Adipocyte (in vitro differentiated cells): ENCODE measurements at regions not wholly inside any gene's neighbourhood (a gene's known extent, or its start where the extent isn't known, plus 50 kb on each side); places are given as distances from the start of the nearest gene placed in this dataset.

Source experiments
- DNase-seq: peaks from one replicate; pipeline ENCODE4 v3.0.0-alpha.2; 2015; ENCODE audit warnings: low read depth
- H3K27me3 ChIP-seq: replicated peaks from 2 replicates; pipeline ENCODE4 v1.7.0; 2013; ENCODE audit warnings: mild to moderate bottlenecking, low read length, moderate library complexity; ENCODE audit not compliant: control insufficient read depth, insufficient read depth
- H3K36me3 ChIP-seq: 2 replicates; pipeline ENCODE4 v1.7.0; 2013; ENCODE audit warnings: low read length, mild to moderate bottlenecking, moderate library complexity; ENCODE audit not compliant: control insufficient read depth, insufficient read depth, severe bottlenecking
- H3K4me1 ChIP-seq: 2 replicates; pipeline ENCODE4 v1.7.0; 2013; ENCODE audit warnings: mild to moderate bottlenecking, low read length, moderate library complexity; ENCODE audit not compliant: control insufficient read depth, insufficient read depth
- H3K4me3 ChIP-seq: 2 replicates; pipeline ENCODE4 v1.7.0; 2013; ENCODE audit warnings: mild to moderate bottlenecking, low read length, moderate library complexity
- H3K9ac ChIP-seq: 2 replicates; pipeline ENCODE4 v1.7.0; 2013; ENCODE audit warnings: mild to moderate bottlenecking, low read length, moderate library complexity
- H3K9me3 ChIP-seq: 2 replicates; pipeline ENCODE4 v1.7.0; 2013; ENCODE audit warnings: mild to moderate bottlenecking, low read length, moderate library complexity; ENCODE audit not compliant: control insufficient read depth

GRCh38 chr4:153142700-153143438 lies 61.4 kb upstream of the TRIM2 start:
- Histone ChIP-seq H3K4me1 (peaks cover 8% of the 10 kb centered on the region), H3K9me3 (no peaks in the 10 kb centered on the region), H3K27me3 (no peaks in the 10 kb centered on the region), H3K4me3 (no peak overlapping the region), H3K9ac (no peak overlapping the region), H3K36me3 (no peaks in the 10 kb centered on the region)
- peak; percentile 92 for DNase-seq

DNA sequence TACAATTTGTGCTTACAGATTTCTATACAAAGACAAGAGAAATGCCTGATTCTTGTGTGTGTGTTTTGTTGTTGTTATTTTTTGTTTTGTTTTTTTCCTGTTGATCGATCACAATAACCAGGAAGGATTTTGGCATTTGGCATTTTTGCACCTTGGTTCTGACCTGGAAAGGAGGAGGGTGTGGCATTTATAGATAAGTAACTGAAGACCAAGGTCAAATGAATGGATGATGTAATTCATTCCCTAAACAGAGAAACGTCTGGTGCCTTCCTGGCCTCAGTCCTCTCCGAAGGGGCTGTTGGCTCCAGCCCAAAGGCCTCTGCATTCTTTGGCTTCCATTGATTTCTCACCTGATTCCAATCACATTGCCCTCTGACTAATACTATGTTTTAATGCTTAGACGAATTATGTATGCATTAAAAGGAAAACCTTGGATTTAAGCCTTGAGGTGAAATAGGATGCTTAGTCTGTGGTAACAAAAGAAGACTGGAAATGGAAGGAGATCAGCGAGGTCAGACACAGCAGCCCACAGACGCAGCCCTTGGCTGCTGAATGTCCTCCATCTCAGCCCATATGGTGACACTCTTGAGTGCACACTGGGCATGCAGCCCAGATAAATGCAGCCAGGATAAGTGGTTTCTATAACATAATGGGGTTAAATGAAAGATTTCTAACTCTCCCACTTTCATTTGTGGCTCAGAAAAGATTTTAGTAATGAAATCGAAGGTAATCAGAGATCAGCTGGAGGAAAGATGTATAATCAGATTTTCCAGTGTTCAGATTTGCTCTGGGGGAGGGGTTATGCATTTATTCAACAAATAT lies 60.5 kb upstream of the TRIM2 start:
- no peak overlapping the region for H3K9ac ChIP-seq
- H3K9me3 ChIP-seq, result no peaks in the 10 kb centered on the region
- no peaks in the 10 kb centered on the region for H3K27me3 ChIP-seq
- no peaks in the 10 kb centered on the region for H3K36me3 ChIP-seq
- peaks cover 8% of the 10 kb centered on the region for H3K4me1 ChIP-seq
- no peak overlapping the region for H3K4me3 ChIP-seq
- DNase-seq, result peak; percentile 77

- no peaks in the 10 kb centered on the region for H3K36me3 ChIP-seq
- DNase-seq, result no peak
- no peaks in the 10 kb centered on the region for H3K9me3 ChIP-seq
Measured at GRCh38 chr4:153146031-153146430, 58.2 kb upstream of the TRIM2 start.

GRCh38 chr4:153146961-153147360 lies 57.3 kb upstream of the TRIM2 start:
- Histone ChIP-seq H3K36me3 (no peaks in the 10 kb centered on the region), H3K9ac (no peak overlapping the region), H3K9me3 (no peaks in the 10 kb centered on the region), H3K27me3 (no peaks in the 10 kb centered on the region), H3K4me3 (no peak overlapping the region), H3K4me1 (peaks cover 8% of the 10 kb centered on the region)
- DNase-seq, result no peak

More at GRCh38 chr4:153146031-153146430, 58.2 kb upstream of the TRIM2 start:
- Histone ChIP-seq H3K27me3 (no peaks in the 10 kb centered on the region), H3K4me1 (peaks cover 8% of the 10 kb centered on the region), H3K9ac (no peak overlapping the region), H3K4me3 (no peak overlapping the region)

DNA sequence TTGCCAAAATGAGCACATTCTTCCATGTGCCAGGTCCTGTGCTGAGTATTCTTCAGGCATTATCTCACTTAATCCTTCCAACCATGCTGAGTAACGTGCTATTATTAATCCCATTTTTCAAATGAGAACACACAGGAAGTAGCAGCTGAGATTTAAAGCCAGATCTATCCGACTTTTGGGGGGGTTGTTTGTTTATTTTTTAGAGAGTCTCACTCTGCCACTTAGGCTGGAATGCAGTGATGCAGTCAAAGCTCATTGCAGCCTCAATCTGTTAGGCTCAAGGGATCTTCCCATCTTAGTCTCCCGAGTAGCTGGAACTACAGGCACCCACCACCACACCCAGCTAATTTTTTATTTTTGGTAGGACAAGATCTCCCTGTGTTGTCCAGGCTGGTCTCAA lies 55.5 kb upstream of the TRIM2 start:
- Histone ChIP-seq H3K36me3 (no peaks in the 10 kb centered on the region), H3K4me1 (peaks cover 15% of the 10 kb centered on the region), H3K9ac (no peak overlapping the region), H3K4me3 (no peak overlapping the region), H3K27me3 (peaks cover under 1% of the 10 kb centered on the region), H3K9me3 (no peaks in the 10 kb centered on the region)
- no peak for DNase-seq

DNA sequence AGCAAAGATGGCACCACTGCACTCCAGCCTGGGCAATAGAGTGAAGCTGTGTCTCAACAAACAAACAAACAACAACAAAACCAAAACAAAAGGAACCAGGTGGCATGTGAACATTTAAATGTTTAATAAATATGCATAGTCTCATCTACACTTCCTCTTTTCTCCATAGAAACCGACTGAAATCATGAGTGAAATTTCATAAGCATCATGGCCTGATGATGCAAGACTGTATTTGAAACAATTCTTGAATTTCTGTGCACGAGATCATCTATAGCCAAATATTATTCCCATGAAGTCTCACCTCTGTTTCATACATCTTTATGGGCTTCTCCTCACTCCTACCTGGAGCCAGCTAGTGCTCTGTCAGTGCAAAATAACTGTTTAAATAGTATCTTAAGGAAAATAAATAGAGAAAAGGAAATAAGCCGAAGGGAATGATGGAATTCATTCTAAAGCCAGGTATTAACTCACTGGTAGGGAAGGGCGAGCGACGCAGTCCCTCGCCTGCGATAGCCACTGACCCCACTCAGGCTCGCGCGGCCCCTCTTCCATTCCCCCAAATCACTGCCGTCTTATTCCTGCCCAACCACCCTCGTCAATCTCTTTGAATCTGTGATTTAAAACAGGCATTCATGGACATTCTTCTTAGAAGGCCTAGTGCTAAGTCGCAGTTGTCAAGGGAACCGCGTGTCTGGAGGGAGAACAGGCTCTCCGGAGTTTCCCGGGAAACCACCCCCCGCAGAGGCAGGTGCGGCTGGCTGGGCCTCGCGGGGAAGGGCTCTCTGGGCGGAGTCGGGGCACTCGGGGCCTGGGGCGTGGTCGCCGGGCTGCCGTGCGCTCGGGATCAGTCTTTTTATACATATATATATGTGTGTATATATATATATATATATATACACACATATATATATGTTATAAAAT lies 52.4 kb upstream of the TRIM2 start:
- H3K36me3 ChIP-seq, result no peaks in the 10 kb centered on the region
- no peaks in the 10 kb centered on the region for H3K9me3 ChIP-seq
- peaks cover 24% of the 10 kb centered on the region for H3K27me3 ChIP-seq
- no peak overlapping the region for H3K4me3 ChIP-seq
- no peak overlapping the region for H3K9ac ChIP-seq
- DNase-seq, result peak; percentile 50
- peaks cover 18% of the 10 kb centered on the region for H3K4me1 ChIP-seq

- DNase-seq, result peak; percentile 60
- H3K9ac ChIP-seq, result peak overlapping the region; percentile 63
- H3K9me3 ChIP-seq, result no peaks in the 10 kb centered on the region
- peaks cover 27% of the 10 kb centered on the region for H3K27me3 ChIP-seq
- H3K36me3 ChIP-seq, result no peaks in the 10 kb centered on the region
- peak overlapping the region; percentile 82 for H3K4me3 ChIP-seq
- peaks cover 18% of the 10 kb centered on the region for H3K4me1 ChIP-seq
Measured at GRCh38 chr4:153152501-153153338, 51.5 kb upstream of the TRIM2 start.

DNA sequence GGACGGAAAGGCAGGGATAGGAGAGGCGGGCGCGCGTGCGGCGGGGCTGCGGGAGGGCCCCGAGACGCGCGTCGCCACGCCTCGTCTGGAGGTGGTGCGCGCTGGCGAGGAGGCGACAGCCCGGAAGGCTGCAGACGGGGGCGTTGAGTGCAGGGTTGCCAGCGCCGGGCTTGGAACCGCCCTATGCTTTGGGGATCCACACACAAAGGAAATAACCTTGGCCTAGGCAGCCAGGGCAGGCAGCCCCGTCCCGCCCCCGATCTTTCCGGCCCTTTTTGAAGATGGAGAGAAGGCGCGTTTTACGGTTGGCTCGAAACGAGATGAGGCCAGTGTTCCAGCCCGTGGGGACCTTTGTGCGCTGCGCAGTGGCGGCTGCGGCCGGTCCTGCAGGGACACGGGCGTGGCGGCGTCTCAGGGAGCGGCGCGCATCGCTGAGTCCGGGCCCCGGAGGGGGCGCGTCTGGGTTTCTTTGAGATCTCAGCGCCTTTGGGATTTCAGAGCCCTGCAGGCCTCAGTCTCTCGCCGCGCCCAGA lies 50.8 kb upstream of the TRIM2 start:
- no peaks in the 10 kb centered on the region for H3K36me3 ChIP-seq
- no peaks in the 10 kb centered on the region for H3K9me3 ChIP-seq
- peak overlapping the region; percentile 82 for H3K4me3 ChIP-seq
- H3K9ac ChIP-seq, result peak overlapping the region; percentile 63
- DNase-seq, result peak; percentile 80
- H3K4me1 ChIP-seq, result peaks cover 18% of the 10 kb centered on the region
- H3K27me3 ChIP-seq, result peaks cover 27% of the 10 kb centered on the region

DNA sequence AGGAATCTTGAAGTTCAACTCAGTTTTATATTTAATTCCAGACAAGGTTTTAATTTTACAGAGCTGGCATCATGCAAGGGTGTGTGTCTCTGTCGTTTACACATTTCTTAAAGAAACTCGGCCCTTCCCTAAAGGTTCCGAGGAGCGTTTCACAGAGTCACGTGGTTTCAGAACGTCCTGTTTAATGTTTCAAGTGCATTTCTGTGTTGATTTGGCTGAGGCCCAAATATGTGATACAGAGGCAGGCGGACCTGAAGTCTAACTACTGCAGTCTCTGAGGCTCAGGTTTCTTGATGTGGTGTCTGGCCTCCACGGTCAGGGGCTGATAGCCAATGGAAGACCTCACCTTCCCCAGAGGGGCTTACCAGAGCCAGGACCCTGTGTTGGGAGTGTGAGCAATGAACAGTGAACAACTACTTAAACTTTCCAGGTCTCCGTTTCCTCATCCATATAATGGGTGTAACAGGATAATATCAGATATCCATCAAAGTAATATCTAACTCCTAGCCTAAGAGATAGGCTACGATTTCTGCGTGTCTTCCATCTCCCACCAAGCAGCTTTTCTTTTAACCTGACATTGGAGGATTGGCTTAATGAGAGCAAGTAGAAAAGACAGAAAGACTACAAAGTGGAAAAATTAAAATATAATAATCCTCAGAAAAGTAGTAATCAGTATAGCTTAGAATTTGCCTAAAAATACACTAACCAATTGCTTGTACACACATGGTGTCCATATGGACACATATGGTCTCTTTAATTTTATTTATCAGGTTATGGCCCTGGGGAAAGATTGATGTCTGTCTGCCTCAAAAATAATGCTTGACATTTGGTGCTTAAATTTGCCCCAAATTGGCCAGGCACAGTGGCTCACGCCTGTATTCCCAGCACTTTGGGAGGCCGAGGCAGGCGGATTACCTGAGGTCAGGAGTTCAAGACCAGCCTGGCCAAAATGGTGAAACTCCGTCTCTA lies 50.0 kb upstream of the TRIM2 start:
- no peaks in the 10 kb centered on the region for H3K9me3 ChIP-seq
- peak; percentile 72 for DNase-seq
- H3K27me3 ChIP-seq, result peaks cover 27% of the 10 kb centered on the region
- peak overlapping the region; percentile 63 for H3K9ac ChIP-seq
- H3K4me3 ChIP-seq, result peak overlapping the region; percentile 82
- H3K36me3 ChIP-seq, result no peaks in the 10 kb centered on the region
- peaks cover 18% of the 10 kb centered on the region for H3K4me1 ChIP-seq
